PC-9 (cell line): ENCODE measurements at regions not wholly inside any gene's neighbourhood (a gene's known extent, or its start where the extent isn't known, plus 50 kb on each side); places are given as distances from the start of the nearest gene placed in this dataset.

ENCODE experiments used
- EZH2 ChIP-seq: fragments of 200-600 bp; sonication (generic); IDR thresholded peaks from 2 replicates; pipeline ENCODE4 v1.8.0; 2017; ENCODE audit warnings: antibody characterized with exemption, low read depth
- TF ChIP-seq, protein P1 (sequence below): fragments of 200-600 bp; sonication (generic); conservative IDR thresholded peaks from 2 replicates; pipeline ENCODE4 v1.6.1; 2017; ENCODE audit warnings: mixed run types, antibody characterized with exemption, mild to moderate bottlenecking, moderate library complexity

DNA sequence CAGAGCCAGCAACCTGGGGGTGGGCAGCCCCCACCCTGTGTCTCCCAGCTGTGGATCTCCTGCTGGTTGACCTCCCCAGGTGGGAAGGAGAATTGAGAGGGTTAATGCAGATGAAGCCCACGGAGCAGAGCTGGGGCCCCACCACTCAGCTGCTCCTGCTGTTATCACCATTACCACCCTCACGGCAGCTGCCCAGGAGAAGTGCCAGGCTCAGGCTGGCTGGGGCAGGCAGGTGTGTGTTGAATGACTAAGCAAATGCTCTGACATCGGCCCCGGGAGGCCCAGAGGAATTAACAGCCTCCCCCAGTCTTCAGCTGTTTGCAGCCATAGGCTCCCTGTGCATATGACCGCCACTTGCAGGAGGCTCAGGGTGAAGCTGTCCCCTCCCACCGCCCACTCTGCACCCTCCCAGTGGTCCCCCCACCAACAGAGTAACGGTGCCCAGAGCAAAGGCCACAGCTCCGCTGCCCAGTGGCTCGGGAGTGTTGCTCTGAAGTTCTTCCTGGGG, 133.8 kb downstream of the CPZ start:
- TF ChIP-seq, protein P1, sequence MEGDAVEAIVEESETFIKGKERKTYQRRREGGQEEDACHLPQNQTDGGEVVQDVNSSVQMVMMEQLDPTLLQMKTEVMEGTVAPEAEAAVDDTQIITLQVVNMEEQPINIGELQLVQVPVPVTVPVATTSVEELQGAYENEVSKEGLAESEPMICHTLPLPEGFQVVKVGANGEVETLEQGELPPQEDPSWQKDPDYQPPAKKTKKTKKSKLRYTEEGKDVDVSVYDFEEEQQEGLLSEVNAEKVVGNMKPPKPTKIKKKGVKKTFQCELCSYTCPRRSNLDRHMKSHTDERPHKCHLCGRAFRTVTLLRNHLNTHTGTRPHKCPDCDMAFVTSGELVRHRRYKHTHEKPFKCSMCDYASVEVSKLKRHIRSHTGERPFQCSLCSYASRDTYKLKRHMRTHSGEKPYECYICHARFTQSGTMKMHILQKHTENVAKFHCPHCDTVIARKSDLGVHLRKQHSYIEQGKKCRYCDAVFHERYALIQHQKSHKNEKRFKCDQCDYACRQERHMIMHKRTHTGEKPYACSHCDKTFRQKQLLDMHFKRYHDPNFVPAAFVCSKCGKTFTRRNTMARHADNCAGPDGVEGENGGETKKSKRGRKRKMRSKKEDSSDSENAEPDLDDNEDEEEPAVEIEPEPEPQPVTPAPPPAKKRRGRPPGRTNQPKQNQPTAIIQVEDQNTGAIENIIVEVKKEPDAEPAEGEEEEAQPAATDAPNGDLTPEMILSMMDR: no peak
- no peak for TF ChIP-seq EZH2
